Retinal pigment epithelial cell (primary cell): ENCODE measurements at regions not wholly inside any gene's neighbourhood (a gene's known extent, or its start where the extent isn't known, plus 50 kb on each side); places are given as distances from the start of the nearest gene placed in this dataset.

Experiments used
- DNase-seq: peaks from one replicate; pipeline ENCODE4 v3.0.0-alpha.2; 2010; ENCODE audit warnings: low read depth
- H3K4me3 ChIP-seq: 2 replicates; pipeline ENCODE4 v1.5.1; 2011; ENCODE audit warnings: mild to moderate bottlenecking, low read length, control low read depth, moderate library complexity
- TF ChIP-seq, protein P1 (sequence below): conservative IDR thresholded peaks from 2 replicates; pipeline ENCODE4 v1.5.1; 2011; ENCODE audit warnings: low read depth, low read length, control low read depth, inconsistent platforms

DNA sequence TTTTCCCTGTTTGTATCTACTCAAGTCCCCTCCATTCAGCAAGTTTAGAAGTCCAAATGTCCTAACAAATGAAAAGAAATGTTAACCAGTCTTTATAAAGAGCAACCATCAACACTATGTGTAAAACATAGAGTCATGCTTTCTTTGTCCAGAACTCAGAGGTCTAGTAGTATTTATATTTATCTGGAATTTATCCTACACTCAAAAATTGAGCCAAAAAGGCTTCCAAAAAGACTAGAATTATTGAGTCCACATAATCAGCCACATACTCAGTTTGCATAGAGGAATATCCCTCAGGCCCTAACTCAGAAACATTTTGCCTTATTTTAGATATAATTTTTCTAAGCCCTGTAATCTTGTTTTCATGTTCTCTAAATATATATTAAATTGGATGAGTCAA is 455.0 kb downstream of the COL12A1 start:
- no peak overlapping the region for H3K4me3 ChIP-seq
- no peak for DNase-seq
- TF ChIP-seq, protein P1, sequence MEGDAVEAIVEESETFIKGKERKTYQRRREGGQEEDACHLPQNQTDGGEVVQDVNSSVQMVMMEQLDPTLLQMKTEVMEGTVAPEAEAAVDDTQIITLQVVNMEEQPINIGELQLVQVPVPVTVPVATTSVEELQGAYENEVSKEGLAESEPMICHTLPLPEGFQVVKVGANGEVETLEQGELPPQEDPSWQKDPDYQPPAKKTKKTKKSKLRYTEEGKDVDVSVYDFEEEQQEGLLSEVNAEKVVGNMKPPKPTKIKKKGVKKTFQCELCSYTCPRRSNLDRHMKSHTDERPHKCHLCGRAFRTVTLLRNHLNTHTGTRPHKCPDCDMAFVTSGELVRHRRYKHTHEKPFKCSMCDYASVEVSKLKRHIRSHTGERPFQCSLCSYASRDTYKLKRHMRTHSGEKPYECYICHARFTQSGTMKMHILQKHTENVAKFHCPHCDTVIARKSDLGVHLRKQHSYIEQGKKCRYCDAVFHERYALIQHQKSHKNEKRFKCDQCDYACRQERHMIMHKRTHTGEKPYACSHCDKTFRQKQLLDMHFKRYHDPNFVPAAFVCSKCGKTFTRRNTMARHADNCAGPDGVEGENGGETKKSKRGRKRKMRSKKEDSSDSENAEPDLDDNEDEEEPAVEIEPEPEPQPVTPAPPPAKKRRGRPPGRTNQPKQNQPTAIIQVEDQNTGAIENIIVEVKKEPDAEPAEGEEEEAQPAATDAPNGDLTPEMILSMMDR, result no peak

DNA sequence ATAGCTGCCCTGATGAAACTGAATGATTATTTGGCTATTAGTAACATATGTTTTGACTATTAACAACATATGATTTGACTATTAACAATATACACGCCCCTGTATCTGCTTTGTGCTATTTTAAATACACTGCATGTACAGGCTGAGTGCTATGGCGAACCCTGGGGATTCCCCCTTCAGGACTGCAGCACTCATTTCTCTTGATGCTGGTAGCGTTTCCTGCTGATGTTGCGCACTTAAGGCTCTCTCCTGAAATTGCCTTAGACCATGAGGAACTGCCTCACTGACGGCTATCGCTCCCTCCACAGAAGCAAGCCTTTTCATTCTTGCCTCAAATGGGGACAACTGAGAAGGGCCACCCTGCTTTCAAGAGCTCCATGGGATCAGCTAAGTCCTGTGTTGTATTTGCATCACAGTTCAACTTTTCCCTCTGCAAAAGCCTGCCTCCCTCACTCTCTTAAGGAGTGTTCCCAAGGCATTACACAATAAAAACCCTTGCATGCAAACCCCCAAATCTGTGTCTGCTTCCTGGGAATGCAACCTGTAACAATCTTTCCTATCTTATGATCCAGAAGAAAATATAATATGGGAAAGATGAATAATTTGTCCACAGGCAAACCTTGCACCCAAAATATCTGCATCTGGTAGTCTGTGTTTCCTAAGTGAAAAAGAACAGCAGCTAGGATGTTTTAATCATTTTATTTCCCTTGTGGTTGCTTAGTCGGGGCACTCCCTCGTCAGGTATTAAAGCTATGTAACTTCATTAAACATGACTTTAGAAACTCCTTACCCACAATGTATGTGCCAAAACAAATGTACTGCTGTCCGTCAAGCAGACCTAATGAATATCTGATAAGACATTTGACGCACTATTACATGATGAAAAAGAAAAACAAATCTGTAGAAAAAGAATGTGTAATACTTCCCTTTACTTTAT is 456.4 kb downstream of the COL12A1 start:
- TF ChIP-seq, protein P1, result no peak
- peak; percentile 94 for DNase-seq
- H3K4me3 ChIP-seq, result no peak overlapping the region

DNA sequence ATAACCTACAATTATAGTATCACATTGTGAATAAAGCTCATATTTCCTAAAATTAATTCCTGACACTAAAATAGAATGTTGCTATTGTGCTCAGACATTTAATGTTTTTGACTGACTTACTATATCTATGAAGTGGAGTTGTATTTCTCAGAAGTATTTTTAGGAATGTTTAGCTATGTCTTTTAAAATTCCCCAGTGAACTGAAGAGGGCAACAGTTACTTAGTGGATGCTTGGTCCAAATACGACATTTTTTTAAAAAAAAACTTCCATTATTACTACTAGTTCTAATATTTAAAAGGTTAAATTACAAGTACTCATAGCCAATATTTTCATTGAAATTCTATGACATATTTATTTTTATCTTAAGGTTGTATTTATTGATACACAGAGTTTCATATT is 460.2 kb downstream of the COL12A1 start:
- TF ChIP-seq, protein P1, result no peak
- DNase-seq, result no peak
- H3K4me3 ChIP-seq, result no peak overlapping the region

DNA sequence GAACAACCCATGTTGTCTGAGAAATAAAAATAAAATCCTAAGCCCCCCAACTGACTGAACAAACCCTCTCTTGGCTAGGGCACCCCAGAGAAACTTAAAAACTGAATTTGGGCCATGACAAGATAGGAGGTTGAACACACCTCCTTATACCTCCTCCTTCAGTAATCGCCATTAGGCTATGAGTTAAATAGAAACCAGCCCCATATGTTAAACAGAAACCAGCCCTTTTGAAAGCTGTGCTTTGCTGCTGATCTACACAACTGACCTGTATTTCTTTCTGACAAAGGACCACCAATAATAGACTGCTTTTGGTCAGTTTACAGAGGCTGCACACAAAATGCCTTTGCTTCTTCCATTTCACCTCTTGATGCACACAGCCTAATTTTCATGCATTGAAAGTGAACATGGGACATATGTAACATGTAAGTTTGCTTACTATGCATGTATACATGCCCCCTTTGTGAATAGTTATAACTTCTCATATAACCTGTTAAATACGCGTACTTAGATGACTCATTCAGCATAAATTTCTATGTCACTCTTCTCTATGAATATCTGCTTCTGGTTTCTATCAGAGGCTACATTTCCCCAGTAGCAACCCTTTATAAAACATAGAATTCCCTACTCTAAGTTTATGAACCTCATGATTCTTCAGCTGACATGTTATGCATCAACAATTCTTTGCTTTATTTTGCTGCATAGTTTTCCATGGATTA is 462.9 kb downstream of the COL12A1 start:
- no peak for DNase-seq
- H3K4me3 ChIP-seq, result no peak overlapping the region
- TF ChIP-seq, protein P1, result no peak

DNA sequence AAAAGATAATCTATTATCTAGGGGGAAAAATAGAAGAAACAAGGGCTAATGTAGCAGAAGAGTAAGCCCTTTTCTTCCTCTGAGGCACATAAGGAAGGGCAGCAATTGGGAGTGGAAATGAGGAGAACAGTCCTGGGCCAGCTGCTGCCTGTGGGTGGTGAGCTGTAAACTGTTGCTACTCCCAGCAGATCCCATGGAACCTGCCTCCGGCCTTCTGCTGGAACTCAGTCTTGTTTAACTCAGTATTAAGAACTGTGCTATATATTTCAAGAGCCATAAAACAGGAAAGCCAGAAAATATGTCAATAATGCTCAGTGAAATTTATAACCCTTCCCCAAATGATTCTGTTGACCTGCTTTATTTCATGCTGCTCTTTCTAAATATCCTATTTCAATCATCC is 464.2 kb downstream of the COL12A1 start:
- no peak for DNase-seq

DNA sequence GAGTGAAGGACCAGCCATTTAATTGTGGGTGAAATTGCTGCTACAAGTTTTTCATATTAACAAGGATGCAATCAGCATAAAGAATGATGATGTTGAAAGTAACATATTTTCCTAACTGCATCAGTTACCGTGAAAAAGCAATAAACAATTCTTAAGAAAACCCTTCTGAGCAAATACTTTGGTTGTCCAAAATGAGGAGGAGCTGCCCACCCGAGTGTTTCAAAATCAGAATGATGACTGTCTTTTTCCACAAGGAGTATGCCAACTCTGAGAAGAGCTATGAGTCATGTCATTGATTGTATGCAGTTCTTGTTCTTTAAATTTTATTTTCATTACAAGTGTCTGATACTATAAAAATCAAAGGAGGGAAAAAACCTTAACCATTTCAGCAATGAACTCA is 470.5 kb downstream of the COL12A1 start:
- no peak overlapping the region for H3K4me3 ChIP-seq
- TF ChIP-seq, protein P1, result no peak
- DNase-seq, result no peak

More for the DNA sequence above, 464.2 kb downstream of the COL12A1 start:
- H3K4me3 ChIP-seq, result no peak overlapping the region
- TF ChIP-seq, protein P1, result no peak
